GM19351 (cell line): ENCODE measurements at regions not wholly inside any gene's neighbourhood (a gene's known extent, or its start where the extent isn't known, plus 50 kb on each side); places are given as distances from the start of the nearest gene placed in this dataset.
"Not testable (repeated sequence)": the region's sequence is repeated elsewhere in the genome, so short reads cannot be mapped to it uniquely, and the experiment has no call there.

Source experiments
- ATAC-seq: cut with Tn5 transposase; IDR thresholded peaks from one replicate; pipeline ENCODE4 v1.9.1; 2021; ENCODE audit warnings: mild to moderate bottlenecking, moderate library complexity; ENCODE audit not compliant: unreplicated experiment

GRCh38 chr9:135397142-135397541 lies 82.4 kb upstream of the PPP1R26 start:
- ATAC-seq = no peak

- no peak for ATAC-seq
These were observed 80.5 kb upstream of the PPP1R26 start for GRCh38 chr9:135399000-135399649.

- ATAC-seq = no peak
These were observed 79.1 kb upstream of the PPP1R26 start for GRCh38 chr9:135400496-135400895.

GRCh38 chr9:135401218-135401617 lies 78.4 kb upstream of the PPP1R26 start:
- no peak for ATAC-seq

- no peak for ATAC-seq
These were observed 77.4 kb upstream of the PPP1R26 start for GRCh38 chr9:135402048-135402738.

GRCh38 chr9:135402739-135403695 lies 76.6 kb upstream of the PPP1R26 start:
- no peak for ATAC-seq

GRCh38 chr9:135403733-135404450 lies 75.7 kb upstream of the PPP1R26 start:
- no peak for ATAC-seq

GRCh38 chr9:135404451-135405144 lies 75.0 kb upstream of the PPP1R26 start:
- no peak for ATAC-seq

- not testable (repeated sequence) for ATAC-seq
These were observed 74.5 kb upstream of the PPP1R26 start for GRCh38 chr9:135405145-135405464.

- no peak for ATAC-seq
These were observed 70.9 kb upstream of the PPP1R26 start for GRCh38 chr9:135408476-135409254.

- ATAC-seq = no peak
These were observed 70.0 kb upstream of the PPP1R26 start for GRCh38 chr9:135409286-135410200.

- ATAC-seq = no peak
These were observed 69.2 kb upstream of the PPP1R26 start for GRCh38 chr9:135410421-135410820.

- ATAC-seq = no peak
These were observed 68.6 kb upstream of the PPP1R26 start for GRCh38 chr9:135410831-135411473.

- not testable (repeated sequence) for ATAC-seq
These were observed 68.0 kb upstream of the PPP1R26 start for GRCh38 chr9:135411605-135412004.

- peak; percentile 54 for ATAC-seq
These were observed 67.1 kb upstream of the PPP1R26 start for GRCh38 chr9:135412315-135413085.

- ATAC-seq = no peak
These were observed 66.6 kb upstream of the PPP1R26 start for GRCh38 chr9:135413086-135413375.

- ATAC-seq = no peak
These were observed 66.1 kb upstream of the PPP1R26 start for GRCh38 chr9:135413461-135413860.

GRCh38 chr9:135414293-135414692 lies 65.3 kb upstream of the PPP1R26 start:
- ATAC-seq = no peak
